IPS DF 19.7 (cell line): ENCODE measurements at regions not wholly inside any gene's neighbourhood (a gene's known extent, or its start where the extent isn't known, plus 50 kb on each side); places are given as distances from the start of the nearest gene placed in this dataset.

Experiments used
- DNase-seq: peaks from one replicate; pipeline ENCODE4 v3.0.0-alpha.2; 2013; ENCODE audit warnings: low read depth, low spot score

DNA sequence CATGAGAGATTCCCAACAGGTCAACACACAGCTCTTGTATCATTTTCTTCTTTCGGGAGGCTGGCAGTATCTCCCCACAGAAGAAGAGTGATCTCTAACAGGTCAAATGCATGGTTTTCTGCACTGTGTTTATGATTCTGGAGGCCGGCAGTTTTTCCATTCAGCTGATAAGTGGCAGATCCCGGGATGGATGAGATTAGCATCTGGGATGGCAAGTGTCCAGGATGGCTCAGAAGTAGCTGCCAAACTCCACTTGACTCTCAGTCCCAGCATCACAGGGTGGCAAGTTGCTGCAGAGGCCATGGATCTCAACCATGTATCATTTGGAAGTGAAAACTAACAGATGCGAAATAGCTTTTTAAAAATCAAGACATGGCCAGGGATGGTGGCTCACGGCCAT is 97.8 kb upstream of the SLC44A1 start:
- no peak for DNase-seq

DNA sequence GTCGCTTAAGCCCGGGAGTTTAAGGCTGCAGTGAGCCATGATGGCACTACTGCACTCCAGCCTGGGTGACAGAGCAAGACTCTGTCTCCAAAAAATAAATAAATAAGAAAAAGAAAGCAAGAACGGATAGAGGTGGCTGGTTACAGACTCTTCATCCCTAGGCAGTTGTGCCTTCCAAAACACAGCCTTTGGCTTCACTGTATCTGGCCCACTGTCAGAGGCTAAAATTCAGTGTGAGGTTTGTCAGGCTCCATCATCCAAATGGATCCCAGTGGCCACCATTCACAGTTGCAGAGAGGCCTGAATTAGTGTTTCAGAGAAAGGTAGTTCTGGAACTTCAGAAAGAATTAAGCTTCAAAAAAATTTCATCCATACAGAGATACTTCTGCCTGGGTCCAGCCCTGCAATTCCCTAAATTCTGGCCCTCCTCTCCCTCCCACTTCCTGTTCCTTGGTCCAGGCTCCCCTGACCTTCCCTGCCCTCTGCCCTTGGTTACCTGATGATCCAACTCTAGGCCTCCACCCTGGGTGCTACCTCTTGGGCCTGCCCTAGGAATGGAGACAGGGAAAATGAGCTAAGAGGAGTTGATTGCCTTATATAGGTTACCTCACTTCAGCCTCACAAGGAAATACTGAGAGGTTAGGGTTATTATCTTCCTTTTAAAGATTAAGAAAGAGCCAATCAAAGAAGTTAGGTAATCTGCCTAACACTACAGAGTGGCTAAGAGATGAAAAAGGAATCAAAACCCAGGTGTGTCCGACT is 97.2 kb upstream of the SLC44A1 start:
- no peak for DNase-seq

DNA sequence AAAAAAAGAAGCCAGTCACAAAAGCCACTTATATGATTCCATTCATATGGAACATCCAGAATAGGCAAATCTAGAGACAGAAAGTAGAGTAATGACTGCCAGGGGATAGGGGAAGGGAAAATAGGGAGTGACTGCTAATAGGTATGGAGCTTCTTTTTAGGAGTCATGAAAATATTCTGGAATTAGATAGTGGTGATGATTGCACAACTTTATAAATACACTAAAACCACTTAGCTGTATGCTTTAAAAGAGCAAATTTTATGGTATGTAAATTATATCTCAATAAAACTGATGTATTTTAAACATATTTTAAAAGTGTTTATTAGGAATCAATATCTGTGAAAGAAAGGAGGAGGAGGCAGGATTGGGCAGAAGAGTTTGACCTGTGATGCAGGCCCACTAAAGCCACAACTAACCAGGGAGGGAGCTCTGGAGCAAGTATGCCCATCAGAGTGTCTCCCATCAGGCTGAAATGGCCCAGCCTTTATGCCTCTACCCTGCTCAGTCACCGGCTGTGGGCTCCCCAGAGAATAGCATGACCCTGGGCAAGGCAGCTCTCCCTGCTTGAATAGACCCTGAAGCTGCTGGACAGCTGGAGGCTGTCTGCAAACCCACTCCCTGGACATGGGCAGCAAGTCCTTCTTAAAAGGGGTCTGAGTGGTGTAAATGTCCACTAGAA is 96.0 kb upstream of the SLC44A1 start:
- no peak for DNase-seq

DNA sequence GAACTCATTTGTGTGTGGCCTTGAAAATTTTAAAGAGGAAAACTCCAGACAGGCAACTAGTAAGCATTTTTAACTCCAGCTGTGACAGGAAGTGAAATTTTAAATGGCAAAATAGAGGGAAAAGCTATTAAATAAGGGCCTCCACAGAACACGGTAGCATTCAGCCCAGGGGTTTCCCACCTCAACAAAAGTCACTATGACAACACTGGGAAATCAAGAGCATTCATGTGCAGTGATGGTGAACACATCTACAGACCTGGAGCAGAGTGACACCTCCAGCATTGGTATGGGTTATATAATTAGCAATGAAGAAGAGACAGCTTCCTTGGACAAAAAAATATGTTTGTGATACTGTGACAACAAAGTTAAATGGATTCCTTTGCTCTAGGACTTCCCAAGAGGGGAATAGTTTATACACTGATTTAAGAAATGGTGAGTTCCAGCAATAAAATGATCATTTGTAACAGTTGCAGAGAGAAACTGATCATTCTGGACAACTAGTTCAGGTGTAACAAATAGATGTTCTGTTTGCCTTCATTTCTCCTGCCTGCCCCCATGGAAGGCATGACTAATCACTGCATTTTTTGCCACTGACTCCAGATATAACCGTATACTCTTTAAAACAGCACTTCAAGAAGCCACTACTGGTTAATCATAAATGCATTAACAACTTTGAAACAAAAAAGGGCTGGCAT is 93.3 kb upstream of the SLC44A1 start:
- DNase-seq, result no peak

DNA sequence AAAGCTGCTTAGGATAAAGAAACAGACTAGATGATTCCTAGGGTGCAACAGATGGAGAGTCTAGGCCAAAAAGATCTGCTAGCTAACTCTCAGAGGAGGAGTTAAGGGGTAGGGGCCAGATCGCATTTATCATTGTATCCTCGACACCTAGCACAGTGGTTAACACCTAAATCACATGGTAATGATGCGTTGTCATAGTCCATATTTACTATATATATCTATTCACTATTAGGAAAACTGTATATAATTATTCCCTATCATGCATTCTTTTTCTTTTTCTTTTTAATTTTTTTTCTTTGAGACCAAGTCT is 92.8 kb upstream of the SLC44A1 start:
- no peak for DNase-seq

DNA sequence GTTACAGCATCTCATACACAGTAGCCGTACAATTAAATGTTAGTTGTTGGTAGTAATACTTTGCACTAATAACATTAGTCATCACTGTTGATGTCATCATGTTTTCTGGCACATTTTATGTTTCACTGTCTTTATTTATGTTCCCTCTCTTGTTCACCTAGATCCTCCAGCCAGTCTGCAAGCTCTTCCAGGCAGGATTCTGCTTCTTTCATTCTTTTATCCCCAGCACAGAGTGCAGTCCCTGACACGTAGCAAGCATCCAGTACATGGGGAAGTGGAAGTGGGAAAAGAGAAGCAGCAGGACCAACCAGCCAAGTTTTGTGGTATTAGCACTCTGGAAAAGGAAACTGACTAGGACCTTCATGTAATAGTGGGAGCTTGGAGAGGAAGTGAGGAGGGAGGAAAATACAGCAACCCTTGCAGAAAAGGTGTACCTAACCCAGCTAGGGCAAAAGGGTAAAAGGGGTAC is 89.7 kb upstream of the SLC44A1 start:
- DNase-seq, result no peak

DNA sequence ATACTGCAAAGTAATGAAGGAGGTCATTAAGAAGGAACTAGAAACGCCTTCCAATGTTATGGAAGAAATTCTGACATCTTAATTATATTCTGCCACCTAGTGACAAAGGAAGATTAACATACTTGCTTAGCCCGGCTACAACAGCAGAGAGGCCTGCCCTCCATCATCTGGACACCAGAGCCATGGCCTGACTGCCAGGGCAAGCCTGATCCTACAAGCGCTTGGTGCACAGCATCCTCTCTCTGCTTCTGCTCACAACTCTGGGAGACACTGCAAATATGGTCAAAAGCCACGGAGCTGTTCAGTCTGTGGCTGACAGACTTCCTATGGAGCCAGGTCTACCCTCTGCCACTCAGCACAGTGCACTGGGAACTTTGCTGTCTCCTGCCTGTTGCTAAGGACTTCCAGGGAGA is 87.3 kb upstream of the SLC44A1 start:
- DNase-seq, result no peak

DNA sequence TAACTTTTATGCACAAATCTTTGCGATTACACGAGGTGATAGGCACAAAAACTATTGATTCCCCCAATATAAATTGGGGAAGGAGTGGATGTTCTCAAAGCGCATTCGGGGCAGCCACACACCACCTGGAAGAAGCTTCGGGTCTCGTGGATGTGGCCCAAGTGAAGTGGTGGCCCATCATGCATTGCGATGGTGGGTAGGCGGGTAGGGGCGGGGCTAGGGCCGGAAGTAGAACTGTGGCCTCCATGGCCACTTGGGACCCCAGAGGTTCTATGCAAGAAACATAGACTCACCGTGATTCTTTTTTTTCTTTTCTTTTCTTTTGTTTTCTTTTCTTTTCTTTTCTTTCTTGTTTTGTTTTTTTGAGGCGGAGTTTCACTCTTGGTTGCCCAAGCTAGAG is 86.4 kb upstream of the SLC44A1 start:
- no peak for DNase-seq

DNA sequence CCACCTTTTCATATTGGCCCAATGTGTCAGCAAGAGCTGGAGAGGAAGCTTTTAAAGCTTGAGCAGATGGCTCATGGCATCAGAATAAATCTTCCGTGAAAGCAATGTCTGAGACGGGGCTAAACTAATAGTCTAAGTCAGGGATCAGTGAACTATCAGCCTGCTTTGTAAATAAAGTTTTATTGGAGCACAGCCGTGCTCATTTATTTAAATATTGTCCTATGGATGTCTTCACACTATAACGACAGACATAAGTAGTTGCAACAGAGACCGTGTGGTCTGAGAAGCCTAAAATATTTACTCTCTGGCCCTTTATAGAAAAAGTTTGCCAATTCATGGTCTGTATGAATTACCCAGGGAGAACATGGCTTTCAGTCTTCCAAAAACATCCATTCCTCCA is 85.6 kb upstream of the SLC44A1 start:
- no peak for DNase-seq

DNA sequence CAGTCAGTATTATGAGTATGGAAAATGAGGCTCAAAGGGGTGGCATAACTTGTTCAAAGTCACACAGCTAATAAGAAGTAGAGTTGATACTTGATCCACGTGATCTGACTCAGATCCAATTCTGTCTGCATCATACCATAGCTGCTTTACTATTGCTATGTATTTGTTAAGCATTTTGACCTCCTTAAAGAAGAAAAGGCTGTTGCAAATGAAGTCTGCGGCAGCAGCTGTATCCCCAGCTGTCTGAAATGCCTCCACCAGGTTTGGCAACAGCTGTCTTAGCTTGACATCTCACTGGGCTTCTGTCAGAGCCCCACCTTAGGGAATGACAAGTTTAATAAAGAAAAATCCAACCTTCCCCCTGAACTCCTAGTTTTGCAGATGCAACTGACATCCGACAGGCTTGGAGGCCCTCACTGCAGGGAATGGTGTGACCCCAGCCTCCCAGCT is 75.6 kb upstream of the SLC44A1 start:
- no peak for DNase-seq

DNA sequence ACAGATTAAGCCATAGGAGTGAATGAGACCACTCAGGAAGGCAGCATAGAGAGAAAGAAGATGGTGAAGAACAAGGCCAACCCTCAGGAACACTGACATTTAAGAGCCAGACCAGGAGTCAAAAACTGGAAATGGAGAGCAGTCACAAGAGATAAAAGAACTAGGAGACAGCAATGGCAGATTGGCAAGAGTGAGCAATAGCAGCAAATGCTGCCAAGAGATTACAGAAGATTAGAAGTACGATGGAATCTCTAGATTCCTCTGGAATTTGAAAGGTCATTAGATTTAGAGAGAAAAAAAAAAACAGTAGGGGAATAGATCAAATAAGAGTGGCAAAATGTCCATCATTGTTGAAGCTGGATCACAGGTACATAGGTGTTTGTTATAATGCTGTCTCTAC is 73.4 kb upstream of the SLC44A1 start:
- DNase-seq, result no peak

DNA sequence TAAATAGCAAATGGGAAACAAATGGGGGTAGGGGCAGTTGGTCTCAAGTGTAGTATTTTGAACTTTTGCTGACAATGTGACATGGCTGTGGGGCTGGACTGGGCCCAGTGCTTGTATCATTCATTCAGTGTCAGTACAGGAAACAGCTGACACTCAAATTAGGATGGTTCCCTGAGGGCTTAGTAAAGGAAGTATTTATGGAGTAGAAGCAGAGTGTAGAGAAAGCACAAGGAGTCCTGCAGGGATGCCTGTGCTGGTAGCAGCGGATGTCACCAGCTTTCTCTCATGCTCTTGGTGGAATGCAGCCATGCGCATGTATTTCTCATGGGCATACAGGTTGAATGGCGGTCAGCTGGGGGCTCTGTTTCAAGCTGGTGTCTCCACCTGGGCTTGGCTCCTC is 72.9 kb upstream of the SLC44A1 start:
- DNase-seq, result no peak

DNA sequence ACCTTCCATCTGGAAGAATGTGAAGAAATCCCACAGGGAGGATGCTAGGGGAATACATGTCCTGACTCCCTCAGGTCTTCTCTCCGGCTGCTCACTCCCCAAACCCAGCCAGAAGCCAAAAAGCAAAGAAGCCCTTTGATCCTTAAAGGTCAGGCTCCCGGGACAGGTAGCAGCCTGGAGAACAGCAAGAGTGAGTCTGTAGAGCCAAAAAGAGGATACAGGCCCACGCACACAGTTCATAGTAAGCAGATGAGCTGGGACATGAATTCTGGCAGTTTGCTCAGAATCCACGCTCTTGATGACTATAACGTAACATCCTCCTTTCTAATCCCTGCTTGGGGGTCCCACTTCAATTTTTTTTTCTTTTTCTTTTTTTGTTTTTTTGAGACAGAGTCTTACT is 72.0 kb upstream of the SLC44A1 start:
- DNase-seq, result no peak

DNA sequence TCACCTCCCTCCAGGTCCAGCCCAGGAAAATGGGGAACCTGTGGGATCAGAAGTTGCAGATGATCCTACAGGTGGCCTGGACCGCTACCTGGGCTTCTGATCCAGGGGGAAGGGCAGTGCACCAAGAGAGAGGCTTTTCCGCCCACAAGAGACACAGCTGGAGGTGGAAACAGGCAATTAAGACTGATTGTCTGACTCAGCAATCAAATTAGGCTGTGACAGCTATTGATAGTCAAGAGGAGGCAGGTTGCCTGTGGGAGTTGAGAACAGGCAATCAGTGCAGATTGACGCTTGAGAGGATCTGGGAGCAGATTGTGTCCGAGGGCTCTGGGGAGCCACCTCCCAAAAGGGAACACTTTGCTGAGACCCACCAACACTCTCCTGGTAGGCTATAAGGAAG is 71.1 kb upstream of the SLC44A1 start:
- peak; percentile 78 for DNase-seq

DNA sequence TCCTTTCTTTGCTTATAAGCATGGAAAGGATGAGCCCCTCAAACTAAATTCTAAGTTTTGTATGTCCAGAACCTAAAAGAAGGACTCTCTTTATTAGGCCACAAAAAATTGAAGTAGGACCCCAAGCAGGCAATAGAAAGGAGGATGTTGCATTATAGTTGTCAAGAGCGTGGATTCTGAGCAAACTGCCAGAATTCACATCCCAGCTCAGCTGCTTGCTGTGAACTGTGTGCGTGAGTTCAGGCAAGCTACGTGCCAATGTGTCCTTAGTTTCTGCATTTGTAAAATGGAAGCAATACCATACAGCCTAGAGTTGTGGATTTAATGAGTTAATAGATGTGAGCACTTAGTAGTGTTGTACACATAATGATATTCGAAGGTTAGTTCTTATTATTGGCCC is 70.6 kb upstream of the SLC44A1 start:
- DNase-seq, result no peak

DNA sequence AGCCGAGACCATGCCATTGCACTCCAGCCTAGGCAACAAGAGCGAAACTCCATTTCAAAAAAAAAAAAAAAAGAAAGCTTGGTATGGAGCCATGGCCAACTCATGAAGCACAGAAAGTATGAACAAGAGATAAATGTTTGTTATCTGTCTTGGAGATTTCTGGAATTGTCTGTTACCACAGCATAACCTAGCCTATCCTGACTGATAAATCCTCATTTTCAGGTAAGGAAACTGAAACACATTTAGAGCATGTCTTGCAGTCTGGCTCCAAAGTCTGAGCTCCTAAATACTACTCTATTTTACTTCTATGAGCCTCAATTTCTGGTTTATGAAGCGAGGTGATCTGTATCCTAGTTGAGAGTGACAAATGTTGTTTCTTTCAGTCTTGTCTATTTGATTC is 68.3 kb upstream of the SLC44A1 start:
- DNase-seq, result no peak

DNA sequence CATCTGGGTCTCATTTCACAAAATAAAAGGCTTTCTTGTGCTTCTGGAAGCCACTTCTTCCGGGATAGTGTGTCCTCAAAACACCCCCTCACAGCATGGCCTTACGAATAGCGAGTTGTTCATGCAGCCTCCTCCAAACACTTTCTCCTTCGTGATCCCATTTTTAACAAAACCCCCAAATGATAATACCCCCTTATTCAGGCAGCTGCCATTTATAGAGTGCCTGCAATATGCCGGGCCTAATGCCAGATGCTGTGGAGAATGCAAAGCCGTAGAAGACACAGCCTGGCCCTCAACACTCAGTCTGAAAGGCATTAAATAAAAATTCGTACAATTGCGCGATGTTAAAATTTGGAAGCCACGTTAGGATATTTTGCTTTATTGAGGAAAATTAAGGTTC is 66.4 kb upstream of the SLC44A1 start:
- no peak for DNase-seq

DNA sequence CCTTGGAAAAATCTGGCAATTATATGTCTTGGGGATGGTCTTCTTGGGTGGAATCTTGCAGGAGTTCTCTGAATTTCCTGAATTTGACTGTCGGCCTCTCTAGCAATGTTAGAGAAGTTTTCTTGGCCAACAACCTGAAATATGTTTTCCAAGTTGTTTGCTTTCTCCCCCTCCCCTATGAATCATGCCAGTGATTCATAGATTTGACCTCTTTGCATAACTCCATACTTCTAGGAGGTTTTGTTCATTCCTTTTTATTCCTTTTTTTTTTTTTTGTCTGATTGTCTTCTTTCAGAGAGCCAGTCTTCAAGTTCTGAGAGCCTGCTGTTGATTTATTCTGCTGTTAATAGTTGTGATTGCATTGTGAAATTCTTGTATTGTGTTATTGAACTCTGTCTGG is 56.7 kb upstream of the SLC44A1 start:
- DNase-seq, result no peak

DNA sequence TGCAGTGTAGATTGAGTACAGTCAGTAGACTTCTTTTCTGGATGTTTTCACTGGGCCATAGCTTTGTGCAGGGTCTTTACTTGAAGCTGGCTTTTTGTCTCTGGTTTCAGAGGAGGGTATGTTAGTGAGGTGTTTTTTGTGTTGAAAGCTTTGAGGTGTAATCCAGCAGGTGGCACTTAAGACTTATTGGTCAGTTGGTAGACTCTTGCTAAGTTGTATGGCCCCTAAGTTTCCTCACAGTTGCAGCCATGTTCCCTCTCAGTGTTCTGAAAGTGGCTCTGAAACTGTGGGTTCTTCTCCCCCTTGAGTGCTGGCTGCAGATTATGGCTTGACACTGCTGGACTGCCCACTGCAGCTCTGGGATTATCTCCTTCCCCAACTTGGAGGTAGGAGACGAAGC is 55.7 kb upstream of the SLC44A1 start:
- no peak for DNase-seq

DNA sequence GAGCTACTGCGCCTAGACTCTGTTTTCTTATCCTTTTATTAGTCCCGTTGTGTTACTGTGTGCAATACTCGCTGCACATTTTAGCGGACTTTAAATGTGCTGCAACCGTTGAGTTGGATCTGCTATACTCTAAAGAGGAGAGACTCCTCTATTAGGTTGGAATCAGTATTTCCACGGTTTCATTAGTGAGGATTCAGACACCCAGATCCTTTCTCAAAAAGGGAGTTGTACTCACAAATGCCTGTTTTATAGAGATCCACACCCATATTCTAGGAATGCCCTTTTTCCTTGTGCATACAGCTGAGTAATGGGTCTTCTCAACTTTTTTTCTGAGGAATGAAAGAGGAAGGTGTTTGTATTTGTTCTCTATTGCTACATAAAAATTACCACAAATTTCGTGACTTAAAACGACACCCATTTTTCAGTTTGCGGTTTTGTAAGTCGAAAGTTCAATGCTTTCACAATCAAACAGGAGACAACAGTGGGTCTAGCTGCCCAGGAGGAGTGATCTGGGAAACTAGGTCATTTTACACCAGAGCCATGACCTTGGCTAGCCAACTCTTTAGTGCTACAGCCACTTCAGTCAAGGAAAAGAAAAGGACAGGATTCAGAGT is 52.8 kb upstream of the SLC44A1 start:
- DNase-seq, result no peak

DNA sequence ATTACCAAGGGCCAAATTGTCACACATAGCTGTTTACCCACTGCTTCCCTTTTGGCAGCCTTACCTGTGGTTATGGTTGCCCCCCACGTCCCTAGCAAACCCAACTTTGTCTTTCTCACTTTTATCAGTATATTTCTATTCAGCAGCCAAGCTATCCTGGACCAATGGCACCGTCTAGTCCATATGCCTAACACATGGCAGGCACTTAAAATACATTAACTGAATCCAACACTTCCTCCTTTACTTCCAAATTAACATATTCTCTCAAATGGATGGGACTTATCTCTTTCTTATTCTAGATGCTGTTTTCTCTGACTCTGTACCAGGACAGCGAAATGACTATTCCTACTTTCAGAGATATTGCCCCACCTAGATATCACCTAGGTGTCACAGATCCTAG is 50.9 kb upstream of the SLC44A1 start:
- no peak for DNase-seq

DNA sequence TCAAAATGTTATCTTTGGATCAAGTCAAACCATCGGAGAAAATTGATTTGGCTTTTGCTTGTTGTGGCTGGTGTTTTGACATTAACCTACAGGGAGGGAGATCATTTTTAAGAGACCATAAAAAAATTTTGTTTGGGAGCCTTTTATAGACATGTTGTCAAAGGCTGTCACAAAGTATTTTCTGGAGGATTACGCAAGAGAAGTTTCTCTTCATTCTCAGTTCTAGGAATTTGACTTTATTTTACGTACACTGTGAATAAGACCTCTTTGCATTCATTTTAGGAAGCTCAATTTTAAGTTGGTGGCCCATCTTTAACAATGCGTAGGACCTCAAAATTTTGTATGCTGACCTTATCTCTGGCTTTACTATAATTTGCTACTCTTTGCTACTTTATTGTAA is 50.2 kb upstream of the SLC44A1 start:
- no peak for DNase-seq
